Ovary (tissue), 3 donors: ENCODE measurements at regions not wholly inside any gene's neighbourhood (a gene's known extent, or its start where the extent isn't known, plus 50 kb on each side); places are given as distances from the start of the nearest gene placed in this dataset.

Experiments used
- CTCF ChIP-seq, 3 donors: fragments of 450-650 bp in 2 of 3; fragments of 200-600 bp in 1 of 3; IDR thresholded peaks; one replicate each; pipeline versions ENCODE4 v1.5.1 to v1.8.0; 2016 to 2022; ENCODE audit warnings: antibody characterized with exemption in 3 of 3, mild to moderate bottlenecking in 1 of 3
- EP300 ChIP-seq: sonication (generic); formaldehyde crosslinking; IDR thresholded peaks from one replicate; pipeline ENCODE4 v1.6.1; 2017; ENCODE audit warnings: antibody characterized with exemption
- POLR2A ChIP-seq: fragments of 450-650 bp; IDR thresholded peaks from one replicate; pipeline ENCODE4 v1.6.1; 2017; ENCODE audit warnings: antibody characterized with exemption, mild to moderate bottlenecking, moderate library complexity
- donor health status: DM: no; HTN: no; CAD: no.

GRCh38 chr5:98483301-98483685 is 290.2 kb upstream of the RGMB start:
- TF ChIP-seq POLR2A (no peak), CTCF (IDR thresholded peaks at IDR 0.05) (no peak), EP300 (no peak)
